GM21737 (cell line): ENCODE measurements at regions not wholly inside any gene's neighbourhood (a gene's known extent, or its start where the extent isn't known, plus 50 kb on each side); places are given as distances from the start of the nearest gene placed in this dataset.
"Not testable (repeated sequence)": the region's sequence is repeated elsewhere in the genome, so short reads cannot be mapped to it uniquely, and the experiment has no call there.

Experiments
- ATAC-seq: cut with Tn5 transposase; IDR thresholded peaks from one replicate; pipeline ENCODE4 v1.9.1; 2021; ENCODE audit warnings: mild to moderate bottlenecking, moderate library complexity; ENCODE audit not compliant: unreplicated experiment

DNA sequence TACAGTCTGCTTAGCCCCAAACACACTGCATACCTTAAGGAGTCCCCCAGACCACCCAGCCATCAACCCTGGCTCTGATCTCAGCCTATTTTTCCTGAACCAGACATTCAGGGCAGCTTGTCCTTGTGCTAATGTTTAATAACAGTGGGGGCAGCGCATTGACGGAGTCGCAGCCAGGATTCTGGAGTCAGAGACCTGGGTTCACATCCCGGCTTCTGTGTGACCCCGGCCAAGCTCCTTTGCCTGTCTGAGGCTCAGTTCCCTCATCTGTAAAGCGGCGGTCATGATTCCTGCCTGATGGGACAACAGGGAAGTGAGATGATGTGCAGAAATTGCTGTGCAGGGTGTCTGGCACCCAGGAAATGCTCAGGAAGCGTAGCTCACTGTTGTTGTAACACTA lies 63.1 kb downstream of the MATN1 start:
- ATAC-seq = no peak

GRCh38 chr1:30659702-30660101 lies 63.7 kb downstream of the MATN1 start:
- ATAC-seq = no peak

DNA sequence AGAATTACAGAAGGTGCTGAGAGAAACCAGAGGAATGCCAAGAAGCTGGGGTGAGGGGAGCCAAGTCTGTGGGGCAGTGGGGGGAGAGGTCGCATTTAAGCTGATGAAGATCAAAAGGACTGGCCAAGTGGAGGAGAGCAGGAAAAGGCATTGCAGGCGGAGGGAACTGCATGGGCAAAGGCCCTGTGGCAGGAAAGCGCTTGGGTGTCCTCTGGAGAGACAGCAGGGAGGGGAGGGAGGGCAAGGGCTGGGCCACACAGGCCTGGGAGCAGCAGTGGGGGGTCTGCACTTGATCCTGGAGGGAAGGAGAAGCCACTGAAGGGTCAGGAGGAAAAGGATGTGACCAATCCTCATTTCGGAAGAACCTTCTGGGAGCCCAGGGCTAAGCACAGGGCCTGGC lies 65.0 kb downstream of the MATN1 start:
- ATAC-seq = not testable (repeated sequence)

GRCh38 chr1:30658014-30658336 lies 65.4 kb downstream of the MATN1 start:
- no peak for ATAC-seq

GRCh38 chr1:30657131-30658013 lies 66.0 kb downstream of the MATN1 start:
- ATAC-seq = no peak

DNA sequence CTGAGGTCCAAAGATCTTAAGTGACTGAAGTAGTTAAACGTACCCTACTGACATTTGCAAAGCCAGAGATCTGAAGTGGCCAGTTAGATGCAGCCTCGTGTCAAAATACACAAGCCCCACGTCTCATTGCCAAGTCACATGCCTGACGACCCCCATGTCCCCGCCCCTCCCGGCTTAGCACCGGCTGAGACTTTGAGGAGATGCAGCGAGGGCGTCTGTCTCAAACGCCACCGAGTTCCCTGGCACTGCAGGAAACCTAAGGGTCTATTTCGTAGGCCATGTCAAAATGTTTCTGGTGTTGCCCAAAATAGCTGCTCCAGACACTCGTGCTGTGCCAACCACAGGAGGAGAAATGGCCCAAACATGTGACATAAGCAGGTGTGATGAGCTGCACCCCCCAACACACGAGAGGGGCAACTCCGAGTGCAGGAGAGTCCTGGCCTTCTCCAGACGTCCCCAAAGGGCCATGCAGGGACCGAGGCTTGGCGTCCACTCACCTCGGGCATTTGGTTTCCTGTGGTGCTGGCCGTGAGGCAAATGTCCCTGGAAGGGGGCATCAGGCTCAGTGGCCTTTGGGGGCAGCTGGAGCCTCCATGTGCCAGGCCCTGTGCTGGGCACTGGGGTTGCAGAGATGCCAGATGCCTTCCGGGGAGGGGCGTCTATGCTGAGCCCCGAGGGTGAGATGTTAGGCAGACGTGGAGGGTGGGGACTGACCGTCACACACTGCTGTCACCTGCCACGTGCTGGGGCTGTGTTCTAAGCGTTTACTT lies 67.0 kb downstream of the MATN1 start:
- no peak for ATAC-seq

DNA sequence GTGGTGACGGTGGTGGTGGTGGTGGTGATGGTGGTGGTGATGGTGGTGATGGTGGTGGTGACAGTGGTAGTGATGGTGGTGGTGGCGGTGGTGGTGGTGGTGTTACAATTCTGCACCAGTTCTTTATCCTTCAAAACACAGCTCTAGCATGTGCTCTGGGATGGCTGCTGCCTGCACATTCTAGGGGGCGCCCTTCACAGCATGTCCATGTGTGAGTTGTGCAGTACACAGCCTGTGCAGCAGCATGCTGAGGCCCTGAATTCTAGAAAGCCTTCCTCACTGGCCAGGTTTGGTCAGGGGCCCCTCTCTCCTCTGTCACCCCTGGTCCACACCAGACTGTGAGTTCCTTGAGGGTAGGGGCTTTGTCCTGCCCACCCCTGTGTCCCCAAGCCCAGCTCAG lies 67.7 kb downstream of the MATN1 start:
- no peak for ATAC-seq

DNA sequence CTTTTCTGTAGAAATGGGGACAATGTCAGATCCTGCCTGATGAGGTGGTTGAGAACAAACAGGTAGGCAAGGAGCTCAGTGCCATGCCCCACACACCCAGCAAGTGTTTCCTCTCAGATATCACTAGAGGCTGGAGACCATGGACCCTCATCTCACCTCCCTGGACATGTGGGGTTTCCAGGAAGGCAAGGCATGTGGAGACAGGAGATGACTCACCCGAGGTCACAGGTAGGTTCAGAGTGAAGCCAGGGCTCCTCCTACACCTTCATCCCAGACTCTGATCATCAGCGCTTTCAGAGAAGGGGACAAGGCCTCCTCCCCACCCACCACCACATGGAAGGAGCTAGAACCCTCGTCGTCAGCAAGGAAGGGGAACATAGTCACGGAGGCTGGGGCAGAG lies 69.2 kb downstream of the MATN1 start:
- no peak for ATAC-seq

DNA sequence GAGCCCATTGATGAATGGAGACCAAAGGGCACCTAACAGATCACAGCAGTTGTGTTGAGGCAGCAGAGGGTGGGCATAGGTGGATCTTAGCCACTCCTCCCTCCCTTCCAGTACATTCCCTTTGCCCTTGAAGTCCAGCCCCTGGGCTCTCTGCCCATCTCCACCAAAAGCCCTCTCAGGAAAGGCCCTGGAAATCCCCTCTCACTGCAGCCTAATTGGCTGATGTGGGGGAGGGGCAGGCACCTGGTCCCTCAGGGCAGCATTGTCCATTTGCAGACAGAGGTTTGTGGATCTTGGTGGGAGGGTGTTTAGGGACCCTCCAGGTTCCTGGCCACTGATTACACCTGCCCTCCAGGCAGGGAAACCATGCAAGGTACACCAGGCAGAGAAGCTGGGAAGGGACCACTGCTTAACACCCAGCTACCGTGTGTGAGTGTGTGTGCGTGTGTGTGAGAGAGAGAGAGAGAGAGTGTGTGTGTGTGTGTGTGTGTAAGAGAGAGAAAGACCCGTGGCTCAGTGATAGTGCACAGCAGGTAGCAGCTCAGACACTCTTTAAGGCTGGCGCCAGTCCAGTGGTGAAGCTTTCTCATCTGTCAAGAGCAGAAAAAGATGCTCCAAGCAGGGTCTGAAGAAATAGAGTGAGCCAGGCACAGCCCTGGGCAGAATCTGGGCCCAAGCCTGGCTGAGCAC lies 71.1 kb downstream of the MATN1 start:
- ATAC-seq = no peak

DNA sequence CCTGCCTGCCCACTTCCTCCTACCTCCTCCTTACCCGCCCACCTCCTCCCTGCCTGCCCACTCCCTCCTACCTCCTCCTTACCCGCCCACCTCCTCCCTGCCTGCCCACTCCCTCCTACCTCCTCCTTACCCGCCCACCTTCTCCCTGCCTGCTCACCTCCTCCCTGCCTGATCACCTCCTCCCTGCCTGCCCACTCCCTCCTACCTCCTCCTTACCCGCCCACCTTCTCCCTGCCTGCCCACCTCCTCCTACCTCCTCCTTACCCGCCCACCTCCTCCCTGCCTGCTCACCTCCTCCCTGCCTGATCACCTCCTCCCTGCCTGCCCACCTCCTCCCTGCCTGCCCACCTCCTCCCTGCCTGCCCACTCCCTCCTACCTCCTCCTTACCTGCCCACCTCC lies 72.0 kb downstream of the MATN1 start:
- not testable (repeated sequence) for ATAC-seq

DNA sequence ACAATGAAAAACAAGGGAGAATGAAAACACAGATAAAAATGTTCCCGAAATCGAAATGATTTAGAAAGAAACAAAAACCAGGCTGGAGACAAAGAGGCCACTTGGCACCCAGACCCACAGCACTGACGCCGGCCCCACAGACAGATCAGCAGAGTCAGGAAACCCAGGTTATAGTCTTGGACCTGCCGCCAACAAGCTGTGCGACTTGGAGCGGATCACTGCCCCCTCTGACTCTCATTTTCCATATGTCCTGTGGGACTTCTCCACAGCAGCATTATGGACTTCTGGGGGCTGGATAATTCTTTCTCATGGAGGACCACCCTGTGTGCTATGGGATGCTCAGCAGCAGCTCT lies 72.4 kb downstream of the MATN1 start:
- ATAC-seq = no peak

DNA sequence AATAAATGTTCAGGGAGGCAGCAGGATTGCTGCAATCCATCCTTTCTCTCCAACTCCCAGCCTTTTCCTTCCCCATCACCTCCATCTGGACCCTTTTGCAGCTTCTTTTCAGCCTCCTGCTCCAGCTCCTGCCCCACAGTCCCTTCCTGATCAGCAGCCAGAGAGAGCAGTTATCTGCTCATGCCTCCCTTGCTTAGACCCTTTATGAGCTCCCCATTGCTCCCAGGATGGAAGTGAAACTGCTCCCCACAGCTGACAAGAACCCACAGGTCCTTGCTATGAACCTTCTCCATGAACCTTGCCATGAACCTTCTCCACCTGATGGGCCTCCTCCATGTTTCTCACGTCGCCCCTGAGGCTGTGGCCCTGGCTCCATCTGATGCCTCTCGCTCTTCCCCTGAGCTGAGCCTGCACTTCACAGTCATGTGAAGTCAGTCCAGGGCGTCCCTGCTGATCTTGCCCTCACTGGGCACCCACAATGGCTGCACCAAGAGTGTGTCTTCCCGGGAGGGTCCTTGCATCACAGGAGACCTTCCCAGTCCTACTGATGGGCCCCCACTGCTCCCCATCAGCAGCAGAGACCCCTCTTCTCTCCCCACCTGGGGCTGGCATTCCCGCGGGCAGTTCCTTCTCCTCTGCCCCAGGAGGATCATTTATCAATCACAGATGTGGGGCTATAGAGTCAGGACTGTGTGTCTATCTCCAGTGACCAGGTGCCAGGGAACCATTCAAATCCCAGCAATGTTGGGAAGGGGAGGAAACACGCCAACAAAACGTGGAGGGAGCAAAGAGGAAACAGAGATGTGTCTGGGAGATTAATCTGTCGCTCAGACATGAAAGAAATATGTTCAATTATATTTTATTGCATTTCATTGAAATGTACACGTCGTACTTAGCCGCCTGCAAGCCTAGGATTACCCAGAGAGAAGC lies 73.1 kb downstream of the MATN1 start:
- ATAC-seq = no peak

DNA sequence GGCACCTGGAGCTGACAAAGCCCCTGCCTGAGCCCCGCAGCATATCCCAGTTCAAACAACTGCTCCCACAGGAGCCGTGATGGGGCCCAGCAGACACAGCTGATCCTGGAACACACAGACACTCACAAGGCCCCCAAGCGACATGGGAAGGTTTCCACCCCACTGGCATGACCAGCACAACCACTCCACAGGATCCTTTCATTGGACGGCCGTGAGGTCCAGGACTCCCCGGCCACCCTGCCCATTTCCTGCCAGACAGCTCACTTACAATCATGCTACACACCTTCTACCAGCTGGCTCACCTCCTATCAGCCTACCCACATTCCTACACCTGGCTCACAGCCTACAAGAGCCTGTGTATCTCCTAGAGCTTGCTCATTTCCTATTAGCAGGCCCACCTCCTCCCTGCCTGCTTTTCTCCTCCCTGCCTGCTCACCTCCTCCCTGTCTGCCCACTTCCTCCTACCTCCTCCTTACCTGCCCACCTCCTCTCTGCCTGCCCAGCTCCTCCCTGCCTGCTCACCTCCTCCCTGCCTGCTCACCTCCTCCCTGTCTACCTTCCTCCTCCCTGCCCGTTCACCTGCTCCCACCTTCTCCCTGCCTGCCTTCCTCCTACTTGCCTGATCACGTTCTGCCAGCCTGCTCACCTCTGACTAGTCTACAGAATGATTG lies 73.9 kb downstream of the MATN1 start:
- no peak for ATAC-seq

GRCh38 chr1:30648408-30649000 lies 74.9 kb downstream of the MATN1 start:
- ATAC-seq = no peak

GRCh38 chr1:30645807-30646206 lies 77.6 kb downstream of the MATN1 start:
- ATAC-seq = no peak

GRCh38 chr1:30642391-30643120 lies 80.8 kb downstream of the MATN1 start:
- no peak for ATAC-seq

DNA sequence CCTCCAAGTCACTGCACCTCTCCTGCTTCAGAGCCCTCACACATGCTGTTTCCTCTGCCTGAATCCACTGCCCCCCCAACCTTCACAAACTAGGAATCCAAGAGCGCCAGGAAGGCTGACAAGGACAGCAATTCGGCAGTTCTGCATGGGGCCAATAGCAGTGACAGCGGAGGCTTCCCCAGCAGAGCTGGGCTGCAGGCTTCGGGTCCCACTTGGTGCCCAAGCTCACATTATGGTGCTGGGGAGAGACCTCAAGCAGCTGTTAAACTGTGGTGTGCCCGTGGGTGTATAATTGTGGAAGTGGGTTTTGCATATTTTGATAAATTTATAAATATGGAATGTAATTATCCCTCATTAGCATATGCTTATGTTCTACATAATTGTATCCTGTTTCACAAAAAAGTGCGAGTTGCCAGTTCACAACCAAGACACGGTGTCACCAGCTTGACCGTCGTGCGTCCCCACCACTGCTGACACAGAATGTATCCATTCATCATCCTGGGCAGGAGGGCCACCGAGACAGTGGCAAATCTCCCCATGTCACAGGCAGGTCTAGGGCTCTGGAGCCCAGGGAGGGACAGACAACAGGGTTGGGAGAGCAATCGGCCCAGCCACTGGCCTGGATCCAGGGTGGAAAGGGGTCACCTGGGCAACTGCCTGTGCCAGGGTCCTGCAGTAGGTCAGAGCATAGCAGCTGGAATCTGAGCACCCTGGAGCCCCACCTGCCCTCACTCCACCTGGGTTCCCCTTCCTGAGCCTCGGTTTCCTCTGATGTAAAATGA lies 81.6 kb downstream of the MATN1 start:
- no peak for ATAC-seq

DNA sequence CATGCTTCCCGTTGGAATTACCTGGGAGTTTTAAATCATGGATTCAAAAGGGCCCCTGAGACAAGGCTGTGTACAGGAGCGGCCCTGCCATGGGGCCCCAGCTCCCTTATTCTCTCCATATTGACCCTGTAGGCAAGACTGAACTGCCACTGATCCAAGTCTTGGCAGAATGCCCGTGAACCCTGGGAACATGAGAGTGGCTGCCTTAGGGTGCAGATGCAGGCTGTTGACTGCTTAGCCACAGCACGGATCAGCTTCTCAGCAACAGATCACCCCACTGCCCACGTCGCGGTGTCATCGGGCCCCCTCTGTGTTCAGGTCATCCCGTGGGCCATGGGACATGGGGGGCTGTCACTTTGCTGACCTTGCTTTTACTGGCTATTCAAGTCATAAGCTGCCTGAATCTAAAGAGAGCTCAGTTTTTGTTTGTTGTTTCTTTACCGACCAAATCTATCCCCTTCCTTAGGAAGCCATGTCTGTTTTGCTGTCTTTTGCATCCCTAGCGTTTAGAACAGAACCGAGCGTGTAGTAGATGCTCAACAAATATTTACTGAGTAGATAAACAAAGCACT lies 83.4 kb downstream of the MATN1 start:
- no peak for ATAC-seq
